CD4-positive, alpha-beta T cell treated with Interleukin-12 subunit alpha and Interleukin-12 subunit beta, for 1 hour (primary cell): ENCODE measurements at regions not wholly inside any gene's neighbourhood (a gene's known extent, or its start where the extent isn't known, plus 50 kb on each side); places are given as distances from the start of the nearest gene placed in this dataset.
"Not testable (repeated sequence)": the region's sequence is repeated elsewhere in the genome, so short reads cannot be mapped to it uniquely, and the experiment has no call there.

Experiments
- DNase-seq: peaks from one replicate; pipeline ENCODE4 v3.0.0-alpha.2; 2020

DNA sequence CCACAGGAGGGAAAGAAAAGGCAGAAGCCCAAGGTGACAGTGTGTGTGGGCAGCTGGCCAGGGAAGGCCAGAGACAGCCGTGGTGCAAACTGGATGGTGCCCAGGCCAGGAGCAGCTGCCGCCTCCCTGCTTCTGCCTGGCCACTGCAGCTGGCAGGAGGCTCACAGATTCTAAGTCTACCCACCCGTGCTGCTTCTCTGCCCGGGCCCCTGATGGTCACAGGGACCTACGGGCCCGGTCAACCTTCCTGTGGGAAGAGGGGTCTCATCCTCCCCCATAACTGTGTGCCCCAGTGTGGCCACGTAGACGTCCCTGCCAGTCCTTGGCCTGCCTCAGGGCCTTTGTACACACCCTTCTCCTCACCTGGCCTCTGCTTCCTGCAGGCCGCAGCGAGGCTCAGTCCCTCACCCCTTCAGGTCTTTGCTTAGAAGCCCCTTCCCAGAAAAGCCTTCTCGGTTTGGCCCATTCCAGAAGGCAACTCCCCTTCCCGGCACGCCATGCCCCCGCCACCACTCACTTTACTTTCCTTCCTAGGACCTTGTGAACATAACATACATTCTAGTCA, 192.6 kb upstream of the AJAP1 start:
- no peak for DNase-seq

DNA sequence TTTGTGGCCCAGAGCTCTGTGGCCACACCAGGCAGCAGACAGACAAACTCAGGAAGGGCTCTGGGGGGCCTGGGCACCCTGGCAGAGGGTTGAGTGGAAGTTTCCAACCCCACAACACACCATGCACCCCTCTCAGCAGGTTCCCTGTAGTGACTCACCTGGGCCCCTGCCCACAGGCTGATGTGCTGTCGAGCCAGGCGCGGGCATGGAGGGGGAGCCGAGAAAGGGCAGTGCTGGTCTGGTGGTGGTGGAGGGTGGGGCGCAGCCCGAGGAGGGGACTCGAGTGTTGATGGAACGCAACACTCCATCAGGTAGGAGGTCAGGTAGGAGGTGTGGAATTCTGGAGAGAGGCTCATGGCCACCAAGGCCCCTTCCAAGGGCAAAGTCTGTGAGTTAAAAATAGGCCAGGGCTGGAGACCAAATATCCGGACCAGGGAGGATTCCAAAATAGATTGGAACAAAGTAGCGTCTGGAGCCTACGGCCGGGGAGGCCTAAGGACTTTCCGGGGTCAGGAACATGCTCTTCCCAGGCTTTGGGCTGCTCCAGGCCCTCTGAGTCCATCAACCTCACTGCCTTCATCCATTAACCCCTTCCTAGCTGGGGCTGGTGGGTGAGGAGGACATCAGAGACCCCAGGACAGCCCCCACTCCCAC, 191.5 kb upstream of the AJAP1 start:
- DNase-seq = no peak

DNA sequence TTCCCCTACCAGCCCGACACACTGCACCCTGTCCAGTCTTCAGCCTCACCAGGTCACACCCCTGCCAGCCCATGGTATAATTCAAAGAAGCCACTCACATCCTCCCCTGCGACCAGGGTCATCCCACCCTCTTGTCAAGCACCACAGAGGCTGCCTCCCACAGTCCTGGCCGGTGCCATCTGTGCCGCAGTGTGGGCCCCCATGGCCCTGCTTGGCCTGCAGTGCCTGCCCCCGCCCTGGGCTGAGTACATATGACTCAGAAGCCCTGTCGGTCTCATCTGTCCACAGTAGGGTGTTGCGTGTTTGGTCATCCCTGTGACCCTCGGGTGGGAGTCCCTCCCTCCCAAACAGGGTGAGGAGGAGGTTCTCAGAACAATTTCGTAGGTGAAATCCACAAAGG, 190.8 kb upstream of the AJAP1 start:
- DNase-seq = no peak

DNA sequence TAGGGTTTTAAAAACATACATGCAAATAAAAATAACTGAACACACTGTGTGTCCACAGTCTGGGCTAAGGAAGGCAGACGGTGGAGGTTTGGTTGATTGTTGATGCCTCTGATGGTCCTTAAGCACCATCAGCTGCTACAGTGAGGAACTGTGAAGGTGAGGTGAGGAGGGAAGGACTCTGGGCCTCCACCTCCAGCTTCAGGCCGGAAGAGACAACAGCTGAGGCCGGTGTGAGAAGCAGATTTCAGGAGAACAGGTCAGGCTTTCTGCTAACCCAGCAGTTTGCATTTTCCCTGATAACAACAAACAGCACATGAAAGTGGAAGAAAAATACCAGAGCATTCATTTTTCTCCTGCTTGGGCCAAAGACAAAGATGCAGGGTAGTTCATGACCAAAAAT, 189.9 kb upstream of the AJAP1 start:
- no peak for DNase-seq

DNA sequence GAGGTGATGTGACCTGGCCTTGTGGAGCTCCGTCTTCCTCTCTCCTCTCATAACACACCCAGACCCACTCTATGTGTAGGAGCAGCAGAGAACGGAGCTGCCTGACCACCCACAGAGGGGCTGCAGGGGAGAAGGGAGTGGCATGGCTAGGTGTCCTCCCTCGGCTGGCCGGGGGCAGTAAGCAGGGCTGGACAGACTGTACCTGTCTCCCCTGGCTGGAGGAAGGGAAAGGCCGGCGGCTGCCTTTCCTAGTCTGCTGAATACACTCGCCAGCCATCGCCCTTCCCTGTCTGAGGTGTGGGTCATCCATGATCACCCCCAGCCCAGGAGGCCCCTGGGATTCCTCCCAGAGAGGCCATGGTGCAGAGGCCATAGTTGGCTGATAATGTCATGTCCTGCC, 187.2 kb upstream of the AJAP1 start:
- no peak for DNase-seq

DNA sequence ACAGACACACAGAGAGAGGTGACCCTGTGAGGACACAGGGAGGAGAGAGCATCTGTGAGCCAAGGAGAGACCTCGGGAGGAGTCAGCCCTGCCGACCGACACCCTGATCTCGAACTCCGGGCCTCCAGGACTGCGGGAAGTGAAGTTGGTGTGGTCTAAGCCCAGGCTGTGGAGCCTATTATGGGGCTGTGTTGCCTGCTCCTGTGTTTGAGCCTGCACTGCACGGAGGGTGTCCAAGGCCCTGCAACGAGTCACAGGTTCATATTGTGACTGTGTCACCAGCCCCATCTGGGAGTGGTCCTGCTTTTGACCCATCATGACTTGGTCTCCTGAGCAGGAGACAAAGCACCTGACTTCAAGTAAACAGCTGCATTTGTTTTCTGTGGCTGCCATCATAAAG, 186.0 kb upstream of the AJAP1 start:
- DNase-seq = no peak

DNA sequence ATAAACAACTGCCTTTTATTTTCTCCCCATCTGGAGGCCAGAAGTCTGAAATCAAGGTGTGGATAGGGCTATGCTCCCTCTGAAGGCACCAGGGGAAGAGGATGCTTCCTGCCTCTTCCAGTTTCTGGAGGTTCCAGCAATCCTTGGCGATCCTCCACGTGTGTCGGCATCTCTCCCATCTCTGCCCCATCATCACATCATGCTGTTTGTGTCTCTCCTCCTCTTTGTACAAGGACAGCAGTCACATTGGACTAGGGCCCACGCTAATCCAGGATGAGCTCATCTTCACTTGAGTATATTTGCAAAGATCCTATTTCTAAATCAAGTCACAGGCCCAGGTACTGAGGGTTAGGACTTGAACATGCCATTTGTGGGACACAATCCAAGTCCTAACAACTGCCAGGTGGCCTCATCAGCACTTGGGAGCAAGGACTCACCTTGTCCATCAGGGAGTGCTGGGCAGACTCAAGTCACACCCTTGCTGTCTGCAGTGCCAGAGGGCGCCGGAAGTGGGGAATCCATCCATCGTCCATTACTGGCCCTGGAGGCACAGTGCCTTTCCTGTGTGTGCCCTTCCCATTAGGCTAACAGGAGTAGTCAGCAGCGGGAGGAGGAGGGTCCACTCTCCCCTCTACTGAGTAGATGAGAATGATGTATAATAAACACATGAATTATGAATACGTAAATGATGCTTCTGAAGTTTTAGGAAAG, 185.4 kb upstream of the AJAP1 start:
- DNase-seq = no peak

DNA sequence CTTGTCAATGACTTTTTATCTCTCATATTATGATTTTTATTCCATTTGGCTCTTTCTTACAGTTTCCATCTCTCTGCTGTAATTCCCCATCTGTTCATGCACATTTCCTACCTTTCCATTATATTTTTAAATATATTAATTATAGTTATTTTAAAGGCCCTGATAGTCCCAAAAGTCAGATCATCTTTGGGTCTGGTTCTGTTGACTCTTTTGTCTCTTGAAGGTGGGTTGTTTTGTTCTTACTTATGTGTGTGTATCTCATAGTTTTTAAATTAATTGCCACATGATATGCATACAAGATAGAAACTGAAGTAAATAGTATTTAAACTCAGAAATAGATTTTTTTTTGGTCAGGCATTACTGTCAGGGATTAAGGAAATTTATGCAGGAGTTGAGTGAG, 178.0 kb upstream of the AJAP1 start:
- no peak for DNase-seq

DNA sequence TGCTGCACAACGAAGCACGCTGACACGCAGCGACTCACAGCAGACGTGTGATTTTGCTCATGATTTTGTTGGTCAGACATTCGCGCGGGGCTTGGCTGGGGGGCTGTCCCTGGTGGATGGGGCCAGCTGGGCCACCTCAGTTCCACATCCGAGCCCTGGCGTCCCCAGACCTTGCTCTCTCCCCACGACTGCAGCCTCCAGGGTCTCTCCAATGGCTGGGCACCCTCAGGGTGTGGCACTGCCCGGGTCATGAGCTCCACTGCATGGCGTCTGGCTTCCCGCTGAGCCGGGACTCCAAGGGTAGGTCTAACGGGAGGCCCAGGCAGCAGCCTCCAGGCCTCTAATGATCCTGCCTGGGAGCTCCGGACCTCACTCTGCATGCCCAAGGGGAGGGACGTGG, 173.0 kb upstream of the AJAP1 start:
- no peak for DNase-seq

DNA sequence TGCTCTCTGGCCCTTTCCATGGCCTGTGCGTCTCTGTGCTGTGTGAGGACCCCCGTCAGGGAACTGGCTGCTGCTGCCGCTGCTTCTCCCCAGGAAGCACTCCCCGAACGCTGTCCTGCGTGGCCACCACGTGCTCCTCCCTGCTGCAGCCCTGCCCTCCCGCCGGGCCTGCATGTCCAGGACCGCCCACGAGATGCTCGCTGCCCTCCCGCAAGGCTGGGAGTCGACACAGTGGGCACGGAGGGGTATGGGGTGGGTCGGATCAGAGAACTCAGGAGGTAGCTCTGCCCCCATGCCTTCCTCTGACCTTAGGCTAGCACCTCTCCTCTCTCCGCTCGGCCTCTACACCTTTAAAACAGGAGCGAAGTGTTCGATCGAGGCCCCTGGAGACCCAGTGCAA, 171.9 kb upstream of the AJAP1 start:
- DNase-seq = no peak

DNA sequence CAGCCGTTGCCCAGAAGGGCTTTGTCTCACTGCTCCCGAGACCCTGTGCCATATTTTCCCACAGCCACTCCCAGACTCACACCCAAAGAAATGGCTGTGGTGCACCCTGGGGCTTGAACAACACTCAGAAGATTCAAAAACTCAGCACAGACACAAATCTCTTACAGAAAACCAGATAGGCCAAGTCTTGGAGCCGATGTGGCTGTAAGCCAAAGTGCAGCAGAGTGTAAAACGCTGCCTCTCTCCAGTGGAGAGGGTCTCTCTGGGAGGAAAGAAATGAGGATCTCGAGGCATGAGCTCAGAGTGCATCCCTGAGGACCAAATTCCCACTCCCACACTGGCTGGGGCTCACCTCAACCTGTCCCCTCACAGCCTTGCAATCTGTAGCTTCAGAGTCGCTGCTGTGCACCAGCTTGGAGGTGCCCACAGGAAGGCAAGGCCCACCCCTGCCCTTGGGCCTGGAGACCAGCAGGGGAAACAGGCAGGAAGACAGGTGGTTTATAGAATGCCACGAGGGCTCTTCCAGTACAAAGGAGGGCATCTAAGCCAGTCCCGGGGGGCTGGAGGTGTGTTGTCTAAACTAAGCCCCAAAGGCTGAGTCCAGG, 171.3 kb upstream of the AJAP1 start:
- no peak for DNase-seq

DNA sequence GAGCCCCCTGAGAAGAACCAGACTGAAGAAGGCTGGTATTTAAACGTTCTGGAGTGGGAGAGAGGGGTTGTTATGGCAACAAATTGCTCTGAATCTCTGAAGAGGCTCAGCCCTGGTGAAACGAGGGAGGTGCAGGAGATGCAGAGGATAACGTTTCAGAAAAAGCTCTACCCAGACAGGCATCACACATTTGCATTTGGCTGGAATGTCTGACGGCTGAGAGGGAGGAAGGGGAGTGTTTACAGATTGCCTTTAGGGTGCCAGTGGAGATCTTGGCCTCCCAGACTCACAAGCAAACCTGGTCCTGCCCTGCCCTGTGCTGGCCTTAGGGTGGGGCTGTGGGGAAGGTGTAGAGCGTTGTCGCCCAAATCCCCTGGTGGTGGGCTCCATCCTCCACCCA, 169.0 kb upstream of the AJAP1 start:
- DNase-seq = no peak

DNA sequence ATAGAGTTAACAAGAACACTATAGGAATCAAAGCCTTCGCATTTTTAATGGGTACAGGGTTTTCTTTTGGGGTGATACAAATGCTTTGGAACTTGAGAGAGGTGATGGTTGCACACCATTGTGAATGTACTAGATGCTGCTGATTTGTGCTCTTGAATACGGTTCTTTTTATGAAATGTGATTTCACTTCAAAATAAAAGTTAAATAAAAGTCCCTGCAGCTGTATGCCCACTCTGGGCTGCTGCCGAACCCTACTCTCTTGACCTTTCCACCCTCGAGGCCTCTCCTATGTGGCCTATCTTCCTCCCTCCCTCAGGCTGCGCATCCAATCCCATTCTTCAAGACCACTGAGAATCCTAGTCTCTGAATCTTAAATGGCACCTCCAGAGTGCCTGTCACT, 168.5 kb upstream of the AJAP1 start:
- DNase-seq = no peak

DNA sequence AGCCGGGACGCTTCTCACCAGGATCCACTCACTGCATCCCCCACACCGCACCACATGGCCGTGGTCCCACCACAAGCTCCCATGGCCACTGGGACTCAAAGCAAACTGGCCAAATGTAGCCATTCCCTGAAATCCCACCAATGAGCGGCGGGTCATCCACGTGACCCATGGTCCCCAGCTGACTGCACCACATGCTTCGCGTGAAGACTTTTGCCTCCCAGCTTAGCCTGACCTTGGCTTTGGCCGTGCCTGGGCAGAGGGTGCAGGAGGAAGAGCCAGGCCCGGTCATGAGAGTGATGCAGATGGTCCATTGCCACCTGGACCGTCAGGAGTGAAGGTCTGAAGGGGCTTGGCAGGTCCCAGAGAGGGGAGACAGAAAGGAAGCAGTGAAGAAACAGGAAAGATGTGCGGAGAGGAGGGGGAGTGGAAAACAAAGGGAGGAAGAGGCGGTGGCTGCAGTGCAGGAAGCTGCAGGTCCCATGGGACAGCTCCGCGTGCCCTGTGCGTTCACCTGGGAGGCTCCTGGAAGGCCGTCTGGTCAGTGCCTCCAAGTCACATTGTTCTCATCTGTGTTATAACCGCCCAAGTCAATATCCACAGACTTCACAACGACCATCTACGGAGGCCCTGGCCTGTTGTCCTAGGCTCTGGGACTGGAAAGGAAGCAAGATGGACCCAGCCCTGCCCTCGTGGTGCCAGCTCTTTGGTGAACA, 167.8 kb upstream of the AJAP1 start:
- DNase-seq = no peak

DNA sequence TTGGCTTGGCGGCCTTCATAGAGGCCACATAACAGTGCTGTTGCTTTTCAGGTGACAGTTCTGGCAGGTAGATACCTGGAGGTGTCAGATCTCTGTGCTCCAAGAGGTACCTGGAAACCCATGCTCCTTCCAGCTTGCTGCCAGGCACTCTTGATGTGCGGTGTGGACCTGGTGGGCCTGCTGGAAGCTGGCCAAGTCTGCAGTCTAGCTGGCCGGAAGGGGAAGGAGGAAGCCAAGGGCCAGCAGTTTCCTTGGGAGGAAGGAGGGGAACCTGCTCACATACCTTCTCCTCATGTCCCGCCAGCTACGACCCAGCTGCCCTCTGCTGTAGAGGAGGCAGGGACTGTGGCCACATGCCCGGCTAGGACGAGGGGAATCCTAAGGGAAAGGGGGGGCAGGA, 166.4 kb upstream of the AJAP1 start:
- DNase-seq = no peak

DNA sequence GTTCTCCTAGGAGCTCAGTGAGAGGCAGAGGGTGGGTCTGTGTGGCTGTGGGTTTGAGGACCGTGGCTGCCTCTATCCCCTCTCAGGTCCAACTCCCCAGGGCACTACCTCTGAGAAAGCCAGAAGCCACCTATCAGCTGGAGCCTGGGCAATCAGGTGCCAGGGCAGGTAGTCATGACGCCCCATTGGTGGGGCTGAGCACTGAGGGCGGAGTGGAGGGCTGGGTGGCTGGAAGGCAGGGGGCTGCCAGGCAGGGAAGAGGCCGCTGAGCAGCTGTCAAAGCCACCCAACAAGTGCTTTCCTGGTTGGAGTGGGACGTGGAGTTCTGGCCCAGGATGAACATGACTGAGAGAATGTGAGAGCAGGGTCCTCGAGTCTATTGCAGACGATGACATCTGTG, 164.9 kb upstream of the AJAP1 start:
- DNase-seq = no peak

DNA sequence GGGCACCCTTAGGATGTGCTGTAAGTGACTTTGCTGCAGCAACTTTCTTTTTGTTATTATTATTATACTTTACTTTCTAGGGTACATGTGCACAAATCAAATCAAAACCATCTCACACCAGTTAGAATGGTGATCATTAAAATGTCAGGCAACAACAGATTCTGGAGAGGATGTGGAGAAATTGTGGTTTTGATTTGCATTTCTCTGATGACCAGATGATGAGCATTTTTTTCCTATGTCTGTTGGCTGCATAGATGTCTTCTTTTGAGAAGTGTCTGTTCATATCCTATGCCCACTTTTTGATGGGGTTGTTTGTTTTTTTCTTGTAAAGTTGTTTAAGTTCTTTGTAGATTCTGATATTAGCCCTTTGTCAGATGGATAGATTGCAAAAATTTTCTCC, 164.4 kb upstream of the AJAP1 start:
- not testable (repeated sequence) for DNase-seq

DNA sequence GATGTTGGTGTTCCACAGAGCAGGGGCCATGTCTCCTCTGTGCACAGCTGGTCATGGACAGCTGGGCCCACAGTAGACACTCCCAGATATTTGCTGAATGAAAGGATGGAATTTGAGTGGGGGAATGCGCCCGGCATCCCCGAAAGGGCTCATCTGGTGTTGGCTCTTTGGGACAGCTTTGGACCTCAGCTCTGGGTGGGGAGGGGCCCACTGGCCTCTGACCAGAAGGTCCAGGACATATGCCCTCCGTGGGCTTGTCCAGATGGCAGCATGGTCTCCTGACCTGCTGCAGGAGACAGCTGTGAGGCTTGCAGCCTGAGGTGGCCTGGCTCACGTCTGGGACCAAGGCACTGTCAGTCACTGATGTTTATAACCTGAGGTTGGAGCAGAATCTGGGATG, 160.4 kb upstream of the AJAP1 start:
- no peak for DNase-seq

DNA sequence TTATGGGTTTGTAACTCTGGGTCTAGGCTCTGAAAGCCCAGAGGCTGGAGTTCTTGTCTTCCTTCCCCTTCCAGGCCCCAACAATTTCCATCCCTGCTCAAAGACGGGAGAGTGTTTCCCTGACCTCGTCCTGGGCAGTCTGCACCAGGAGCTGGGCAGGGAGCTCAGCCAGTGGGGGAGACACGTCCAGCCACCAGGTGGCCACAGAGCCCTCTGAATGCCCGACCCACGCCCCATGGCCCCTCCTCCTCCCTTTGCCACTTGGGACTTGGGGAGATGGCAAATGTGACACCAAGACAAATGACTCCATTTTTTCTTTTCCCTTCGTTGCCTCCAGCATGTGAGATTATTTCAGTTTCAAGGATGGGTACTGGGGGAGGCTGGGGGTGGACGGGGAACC, 159.9 kb upstream of the AJAP1 start:
- no peak for DNase-seq

DNA sequence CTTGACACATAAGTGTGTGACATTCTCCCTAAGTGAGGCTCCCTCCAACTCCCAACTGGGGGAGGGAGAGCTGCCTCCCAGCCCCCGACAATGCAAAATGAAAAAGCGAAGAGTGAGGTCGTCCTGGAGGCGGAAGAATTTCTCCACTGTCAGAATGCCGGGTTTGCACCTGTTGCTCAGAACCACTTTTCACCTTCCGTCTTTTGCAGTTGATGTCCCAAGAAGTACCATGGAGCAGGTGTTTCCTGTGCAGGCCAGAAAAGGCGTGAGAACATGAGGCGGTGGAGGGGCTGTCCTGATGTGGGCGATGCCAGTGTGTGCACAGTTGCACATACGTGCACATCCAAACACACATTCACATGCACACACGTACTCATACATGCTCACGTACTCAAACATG, 158.6 kb upstream of the AJAP1 start:
- DNase-seq = no peak

DNA sequence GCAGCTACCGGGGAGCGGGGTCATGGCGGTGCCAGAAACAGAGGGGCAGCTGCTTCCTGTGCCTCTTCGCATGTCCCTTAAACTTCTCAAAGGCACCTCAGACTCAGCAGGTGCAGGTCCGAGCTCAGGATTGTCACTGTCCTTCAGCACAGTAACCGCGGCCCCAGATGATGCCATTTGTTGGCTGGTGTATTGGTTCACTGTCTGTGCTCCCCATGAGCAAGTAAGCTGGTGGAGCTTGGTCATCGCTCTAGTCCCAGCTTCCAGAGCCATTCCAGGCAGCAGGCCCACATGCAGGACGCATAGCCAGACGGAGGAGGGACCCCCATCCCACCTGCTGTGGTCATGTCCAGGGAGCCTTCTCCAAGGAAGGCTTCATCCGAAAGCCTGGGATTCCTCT, 154.0 kb upstream of the AJAP1 start:
- no peak for DNase-seq

DNA sequence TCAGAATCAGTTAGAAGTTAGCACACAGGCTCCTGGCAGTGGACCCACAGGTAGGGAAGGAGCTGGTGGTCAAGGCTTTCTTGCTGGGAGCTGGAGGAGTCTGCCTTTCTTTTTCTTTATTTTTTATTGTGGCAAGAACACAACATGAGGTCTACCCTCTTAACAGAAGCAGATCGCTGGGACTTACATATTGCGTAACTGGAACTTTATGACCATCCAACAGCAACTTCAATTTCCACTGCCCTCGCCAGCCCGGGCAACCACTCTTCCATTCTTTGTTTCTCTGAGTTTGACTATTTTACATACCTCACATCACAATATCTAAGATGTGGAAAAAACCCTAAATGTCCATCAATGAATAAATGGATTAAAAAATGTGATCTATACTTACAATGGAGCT, 147.8 kb upstream of the AJAP1 start:
- no peak for DNase-seq

DNA sequence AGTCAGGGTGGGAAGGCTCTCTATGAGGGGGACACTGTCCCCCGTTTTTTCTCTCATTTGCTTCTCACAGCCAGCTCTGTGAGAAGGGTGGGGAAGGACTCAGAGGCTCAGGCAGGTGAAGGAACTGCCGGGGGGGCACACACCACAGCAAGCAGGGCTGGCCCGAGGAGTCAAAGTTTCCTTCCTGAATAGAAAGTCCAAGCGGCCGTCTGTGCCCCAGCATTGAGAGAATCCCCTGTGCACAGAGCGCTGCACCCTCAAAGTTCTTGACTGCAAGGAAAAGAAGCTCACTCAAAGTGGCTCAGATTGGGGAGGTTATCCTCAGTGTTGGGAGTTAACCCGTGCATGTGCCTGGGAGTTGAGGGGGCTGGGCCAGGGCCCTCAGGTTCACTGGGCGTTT, 145.2 kb upstream of the AJAP1 start:
- no peak for DNase-seq

DNA sequence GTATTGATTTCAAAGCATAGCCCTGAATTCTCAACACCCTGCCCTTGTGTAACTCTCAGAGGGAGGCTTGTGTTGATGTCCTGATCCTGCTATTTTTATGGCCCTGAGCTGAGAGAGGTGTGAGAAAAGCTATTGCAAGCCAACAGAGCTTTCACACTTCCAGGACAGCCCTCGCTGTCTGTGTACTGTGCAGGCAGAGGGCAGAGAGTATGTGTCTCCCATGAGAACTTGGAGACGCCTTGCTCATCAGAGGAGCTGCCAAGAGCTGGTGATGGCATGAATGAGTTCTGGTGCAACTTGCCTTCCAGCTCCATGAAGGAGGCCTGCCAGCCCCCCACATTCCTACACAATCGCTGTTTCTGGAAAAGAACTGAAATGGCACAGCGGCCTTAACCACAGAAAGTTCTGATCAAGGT, 144.1 kb upstream of the AJAP1 start:
- no peak for DNase-seq
